CD1c-positive myeloid dendritic cell (primary cell): ENCODE measurements at regions not wholly inside any gene's neighbourhood (a gene's known extent, or its start where the extent isn't known, plus 50 kb on each side); places are given as distances from the start of the nearest gene placed in this dataset.
"Not testable (repeated sequence)": the region's sequence is repeated elsewhere in the genome, so short reads cannot be mapped to it uniquely, and the experiment has no call there.

Source experiments
- DNase-seq: peaks from one replicate; pipeline ENCODE4 v3.0.0-alpha.2; 2016; ENCODE audit errors: extremely low spot score

GRCh38 chr4:77443941-77444340, 161.7 kb upstream of the CXCL13 start:
- no peak for DNase-seq

GRCh38 chr4:77445823-77446222, 159.8 kb upstream of the CXCL13 start:
- DNase-seq = no peak

- no peak for DNase-seq
Measured at GRCh38 chr4:77446601-77447000, 159.0 kb upstream of the CXCL13 start.

GRCh38 chr4:77449171-77449570, 156.4 kb upstream of the CXCL13 start:
- DNase-seq = no peak

- no peak for DNase-seq
Measured at GRCh38 chr4:77450006-77450405, 155.6 kb upstream of the CXCL13 start.

- no peak for DNase-seq
Measured at GRCh38 chr4:77451530-77451929, 154.1 kb upstream of the CXCL13 start.

GRCh38 chr4:77452117-77452516, 153.5 kb upstream of the CXCL13 start:
- DNase-seq = not testable (repeated sequence)

GRCh38 chr4:77453911-77454310, 151.7 kb upstream of the CXCL13 start:
- DNase-seq = no peak

- no peak for DNase-seq
Measured at GRCh38 chr4:77454858-77455257, 150.8 kb upstream of the CXCL13 start.

GRCh38 chr4:77464100-77464499, 141.5 kb upstream of the CXCL13 start:
- not testable (repeated sequence) for DNase-seq

- no peak for DNase-seq
Measured at GRCh38 chr4:77465271-77465670, 140.3 kb upstream of the CXCL13 start.

- DNase-seq = no peak
Measured at GRCh38 chr4:77466430-77466829, 139.2 kb upstream of the CXCL13 start.

- no peak for DNase-seq
Measured at GRCh38 chr4:77471821-77472495, 133.7 kb upstream of the CXCL13 start.

GRCh38 chr4:77473509-77473908, 132.1 kb upstream of the CXCL13 start:
- no peak for DNase-seq

- no peak for DNase-seq
Measured at GRCh38 chr4:77481856-77482255, 123.8 kb upstream of the CXCL13 start.

GRCh38 chr4:77488882-77489281, 116.7 kb upstream of the CXCL13 start:
- DNase-seq = no peak

- DNase-seq = peak; percentile 2
Measured at GRCh38 chr4:77493120-77493752, 112.4 kb upstream of the CXCL13 start.

GRCh38 chr4:77493829-77494551, 111.6 kb upstream of the CXCL13 start:
- DNase-seq = no peak

- DNase-seq = no peak
Measured at GRCh38 chr4:77496457-77496856, 109.2 kb upstream of the CXCL13 start.

- no peak for DNase-seq
Measured at GRCh38 chr4:77500801-77501200, 104.8 kb upstream of the CXCL13 start.

GRCh38 chr4:77501240-77501639, 104.4 kb upstream of the CXCL13 start:
- DNase-seq = no peak

GRCh38 chr4:77501851-77502250, 103.8 kb upstream of the CXCL13 start:
- no peak for DNase-seq

- no peak for DNase-seq
Measured at GRCh38 chr4:77504407-77504806, 101.2 kb upstream of the CXCL13 start.
